Lower leg skin (tissue), 3 donors: ENCODE measurements at regions not wholly inside any gene's neighbourhood (a gene's known extent, or its start where the extent isn't known, plus 50 kb on each side); places are given as distances from the start of the nearest gene placed in this dataset.

Experiments
- POLR2A ChIP-seq, 2 donors: fragments of 450-650 bp; IDR thresholded peaks; one replicate each; pipeline ENCODE4 v1.6.1; 2016 to 2017; ENCODE audit warnings: antibody characterized with exemption in 2 of 2, mild to moderate bottlenecking in 1 of 2, moderate library complexity in 1 of 2
- TF ChIP-seq, protein P1 (sequence below), 3 donors: fragments of 450-650 bp; IDR thresholded peaks; one replicate each; pipeline ENCODE4 v1.5.1; 2016; ENCODE audit warnings: antibody characterized with exemption in 3 of 3, mild to moderate bottlenecking in 3 of 3, moderate library complexity in 2 of 3

GRCh38 chr9:96125624-96126023, 176.4 kb downstream of the HSD17B3 start:
- TF ChIP-seq, protein P1, sequence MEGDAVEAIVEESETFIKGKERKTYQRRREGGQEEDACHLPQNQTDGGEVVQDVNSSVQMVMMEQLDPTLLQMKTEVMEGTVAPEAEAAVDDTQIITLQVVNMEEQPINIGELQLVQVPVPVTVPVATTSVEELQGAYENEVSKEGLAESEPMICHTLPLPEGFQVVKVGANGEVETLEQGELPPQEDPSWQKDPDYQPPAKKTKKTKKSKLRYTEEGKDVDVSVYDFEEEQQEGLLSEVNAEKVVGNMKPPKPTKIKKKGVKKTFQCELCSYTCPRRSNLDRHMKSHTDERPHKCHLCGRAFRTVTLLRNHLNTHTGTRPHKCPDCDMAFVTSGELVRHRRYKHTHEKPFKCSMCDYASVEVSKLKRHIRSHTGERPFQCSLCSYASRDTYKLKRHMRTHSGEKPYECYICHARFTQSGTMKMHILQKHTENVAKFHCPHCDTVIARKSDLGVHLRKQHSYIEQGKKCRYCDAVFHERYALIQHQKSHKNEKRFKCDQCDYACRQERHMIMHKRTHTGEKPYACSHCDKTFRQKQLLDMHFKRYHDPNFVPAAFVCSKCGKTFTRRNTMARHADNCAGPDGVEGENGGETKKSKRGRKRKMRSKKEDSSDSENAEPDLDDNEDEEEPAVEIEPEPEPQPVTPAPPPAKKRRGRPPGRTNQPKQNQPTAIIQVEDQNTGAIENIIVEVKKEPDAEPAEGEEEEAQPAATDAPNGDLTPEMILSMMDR (IDR thresholded peaks at IDR 0.05): no peak
- TF ChIP-seq POLR2A (IDR thresholded peaks at IDR 0.05): no peak
